Endothelial cell of hepatic sinusoid (primary cell): ENCODE measurements at regions not wholly inside any gene's neighbourhood (a gene's known extent, or its start where the extent isn't known, plus 50 kb on each side); places are given as distances from the start of the nearest gene placed in this dataset.

ENCODE experiments used
- in situ Hi-C: cut with HindIII; loops from 2 replicates; pipeline ENCODE4 v1.10.0; 2017; ENCODE audit warnings: low sequenced_read_pairs

DNA sequence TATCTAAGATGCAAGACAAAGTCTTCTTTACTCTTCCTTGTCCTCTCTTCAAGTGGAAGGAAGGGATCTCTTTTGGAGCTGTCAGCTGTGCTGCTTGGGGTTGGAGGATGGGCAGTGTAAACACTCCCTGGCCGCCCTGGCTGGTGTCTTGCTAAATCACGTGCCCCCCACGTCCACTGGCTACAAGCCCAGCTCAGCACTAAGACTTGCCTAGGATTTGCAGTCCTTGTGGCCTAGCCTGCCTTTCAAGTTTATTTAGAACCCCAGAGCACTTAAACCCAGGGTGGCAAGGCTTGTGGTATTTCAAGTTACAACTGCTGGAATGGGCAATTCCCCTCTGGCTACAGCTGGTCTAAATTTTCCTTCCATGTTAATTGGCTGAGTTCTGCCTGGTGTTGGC lies 272.4 kb upstream of the MYO3A start:
- in situ Hi-C loops: loop anchor here (25.0 kb wide), 1 partner anchor 99 kb away; no protein-coding TSS in a partner anchor

DNA sequence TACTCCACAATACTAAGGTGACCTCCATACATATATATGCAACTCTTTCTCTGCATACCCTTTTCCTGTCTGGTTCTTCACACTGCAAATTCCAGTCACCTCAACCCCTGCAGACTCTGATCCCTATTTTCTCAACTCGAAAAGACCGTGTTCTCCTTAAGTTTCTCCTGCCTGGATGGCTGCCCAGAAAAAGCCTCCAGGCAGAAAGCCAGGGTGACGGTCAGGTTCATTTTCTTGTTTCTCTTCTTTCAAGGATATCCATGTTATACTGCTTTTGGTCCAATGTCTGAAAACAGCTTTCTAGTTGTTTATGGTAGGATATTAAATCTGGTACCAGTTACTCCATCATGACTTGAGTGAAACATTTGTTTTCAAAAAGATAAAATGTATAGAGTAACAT lies 267.8 kb upstream of the MYO3A start:
- in situ Hi-C loops: loop anchor here (25.0 kb wide), 1 partner anchor 104 kb away; no protein-coding TSS in a partner anchor

- in situ Hi-C loops: no loop called here
Measured at GRCh38 chr10:25675204-25675603, 258.8 kb upstream of the MYO3A start.

DNA sequence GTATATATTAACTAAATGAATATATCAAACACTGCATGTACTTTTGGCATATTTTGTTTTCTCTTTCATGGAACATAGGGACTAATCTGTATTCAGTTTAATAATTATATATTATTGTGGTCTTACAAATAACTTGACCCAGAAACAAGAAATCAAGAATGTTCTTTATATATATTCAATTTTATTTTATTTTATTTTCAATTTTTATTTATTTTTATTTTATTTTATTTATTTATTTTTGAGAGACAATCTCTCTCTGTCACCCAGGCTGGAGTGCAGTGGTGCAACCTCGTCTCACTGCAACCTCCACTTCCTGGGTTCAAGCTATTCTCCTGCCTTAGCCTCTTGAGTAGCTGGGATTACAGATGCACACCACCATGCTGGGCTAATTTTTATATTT lies 258.4 kb upstream of the MYO3A start:
- in situ Hi-C loops: no loop called here

DNA sequence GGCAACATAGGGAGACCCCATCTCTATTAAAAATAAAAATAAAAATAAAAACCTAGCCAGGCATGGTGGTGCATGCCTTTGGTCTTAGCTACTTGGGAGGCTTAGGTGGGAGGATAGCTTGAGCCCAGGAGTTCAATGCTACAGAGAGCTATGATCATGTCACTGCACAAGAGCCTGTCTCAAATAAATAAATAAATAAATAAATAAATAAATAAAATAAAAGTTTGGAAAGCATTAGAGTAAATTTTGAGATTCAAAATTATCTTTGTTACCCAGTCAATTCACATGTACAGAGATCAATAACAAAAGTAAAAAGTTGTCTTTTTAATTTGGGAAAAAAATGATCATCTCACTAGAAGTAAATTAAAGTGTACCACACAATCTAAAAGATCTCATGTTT lies 255.8 kb upstream of the MYO3A start:
- in situ Hi-C loops: no loop called here

GRCh38 chr10:25678666-25679065 lies 255.4 kb upstream of the MYO3A start:
- in situ Hi-C loops: no loop called here

- in situ Hi-C loops: no loop called here
Measured at GRCh38 chr10:25682203-25682851, 251.7 kb upstream of the MYO3A start.

- in situ Hi-C loops: no loop called here
Measured at GRCh38 chr10:25683344-25683743, 250.7 kb upstream of the MYO3A start.

- in situ Hi-C loops: no loop called here
Measured at GRCh38 chr10:25687521-25687920, 246.5 kb upstream of the MYO3A start.

DNA sequence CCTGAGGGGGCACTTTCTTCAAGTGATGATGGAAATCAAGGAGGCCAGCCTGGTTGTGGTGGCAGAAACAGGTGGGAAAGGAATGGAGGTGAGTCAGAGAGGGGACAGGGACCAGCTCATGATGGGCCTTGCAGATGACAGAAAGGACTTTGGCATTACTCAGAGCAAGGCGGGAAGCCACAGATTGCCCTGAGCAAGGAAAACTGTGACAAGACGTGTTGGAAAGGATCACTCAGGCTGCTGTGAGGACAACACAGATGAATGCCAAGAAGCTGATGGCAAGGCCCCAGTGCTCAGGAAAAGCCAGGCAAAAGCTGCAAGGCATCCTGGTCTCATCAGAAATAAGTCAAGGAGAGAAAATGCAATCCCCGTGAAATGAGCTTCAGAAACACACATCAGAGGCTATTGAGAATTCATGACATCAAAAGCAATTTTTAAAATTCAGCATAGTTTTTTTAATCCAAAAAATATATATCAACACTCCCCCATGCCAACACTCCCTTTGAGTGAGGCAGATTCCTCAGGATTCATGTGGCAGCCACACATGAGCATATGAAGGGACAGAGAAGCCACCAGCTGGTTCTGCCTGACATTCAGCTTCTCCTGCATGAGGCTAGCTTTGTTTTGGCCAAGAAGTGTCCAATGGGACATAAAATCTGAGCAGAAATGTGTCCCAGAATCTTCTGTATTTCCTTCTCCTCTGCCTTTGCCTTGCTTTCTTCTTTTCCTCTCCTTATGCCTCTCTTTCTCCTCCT lies 244.5 kb upstream of the MYO3A start:
- in situ Hi-C loops: loop anchor here (5.0 kb wide), 1 partner anchor 567 kb away; no protein-coding TSS in a partner anchor

DNA sequence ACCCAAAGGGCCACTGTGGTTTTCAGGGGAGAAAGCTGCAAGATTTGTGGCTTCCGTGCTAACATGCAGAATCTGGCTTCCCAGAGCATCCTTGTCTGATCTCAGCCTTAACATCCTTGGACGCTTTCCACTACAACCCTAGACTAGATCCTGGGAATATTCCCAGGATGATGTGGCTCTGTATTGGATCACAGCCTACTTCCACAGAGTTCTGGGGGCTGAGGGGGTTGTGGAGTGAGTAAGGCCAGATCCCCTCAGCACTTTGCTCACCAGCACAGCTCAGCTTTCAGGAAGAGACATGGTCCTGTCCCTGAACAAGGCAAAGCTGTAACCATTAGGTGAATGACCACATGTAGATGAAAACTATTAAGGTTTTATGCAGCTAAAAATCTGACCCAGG lies 241.3 kb upstream of the MYO3A start:
- in situ Hi-C loops: loop anchor here (5.0 kb wide), 1 partner anchor 570 kb away; no protein-coding TSS in a partner anchor

DNA sequence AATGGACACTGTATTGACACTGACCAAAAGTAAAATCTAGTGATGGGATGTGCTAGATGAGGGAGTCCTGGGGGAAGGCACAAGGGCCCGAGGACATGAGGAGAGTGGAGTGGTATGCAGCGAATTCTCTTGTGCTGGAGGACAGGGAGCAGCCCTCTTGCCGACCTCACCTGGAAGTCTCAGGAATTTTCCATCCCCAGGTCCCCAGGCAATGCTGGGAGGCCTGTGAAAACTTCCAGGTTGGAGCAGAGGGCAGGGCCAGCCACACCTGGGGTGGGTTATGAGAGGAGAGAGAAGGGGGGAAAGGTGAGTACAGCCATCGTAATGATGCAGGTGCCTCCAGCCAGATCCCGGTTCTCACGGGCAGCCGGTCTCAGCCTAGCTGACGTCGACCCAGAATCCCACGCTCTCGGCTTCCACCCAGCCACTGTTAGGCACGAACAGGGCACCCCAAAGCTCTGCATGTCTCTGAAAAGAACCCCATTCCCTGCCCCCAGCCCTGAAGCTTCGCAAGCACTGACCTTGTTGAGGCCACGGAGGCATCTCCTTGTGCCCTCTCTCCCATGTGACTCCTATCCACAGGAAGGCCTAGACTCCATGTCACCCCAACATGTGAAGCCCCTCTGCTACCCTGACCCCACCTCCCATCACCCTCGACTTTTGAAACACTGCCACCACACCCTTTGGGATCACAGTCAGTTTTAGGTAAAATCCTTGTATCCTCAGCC lies 239.7 kb upstream of the MYO3A start:
- in situ Hi-C loops: loop anchor here (5.0 kb wide), 1 partner anchor 572 kb away; no protein-coding TSS in a partner anchor

DNA sequence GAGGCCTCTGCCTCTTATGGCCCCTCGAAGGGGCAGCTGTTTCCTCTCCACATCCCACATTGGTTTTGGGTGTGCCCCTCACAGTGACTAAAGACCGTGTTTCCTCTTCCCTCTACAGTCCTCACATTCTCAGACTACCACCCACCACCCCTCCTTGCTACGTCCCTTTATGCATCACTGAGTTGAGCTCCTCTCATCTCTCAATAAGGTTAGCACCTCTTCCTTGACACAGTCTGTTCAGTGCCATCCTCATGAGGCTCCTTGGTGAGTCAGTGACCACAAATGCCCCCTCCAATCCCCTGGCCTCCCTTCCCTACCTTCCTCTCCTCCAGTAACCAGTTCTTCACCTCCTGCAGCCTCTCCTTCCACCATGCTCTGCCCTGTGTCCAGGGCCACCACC lies 239.1 kb upstream of the MYO3A start:
- in situ Hi-C loops: loop anchor here (5.0 kb wide), 1 partner anchor 573 kb away; no protein-coding TSS in a partner anchor

DNA sequence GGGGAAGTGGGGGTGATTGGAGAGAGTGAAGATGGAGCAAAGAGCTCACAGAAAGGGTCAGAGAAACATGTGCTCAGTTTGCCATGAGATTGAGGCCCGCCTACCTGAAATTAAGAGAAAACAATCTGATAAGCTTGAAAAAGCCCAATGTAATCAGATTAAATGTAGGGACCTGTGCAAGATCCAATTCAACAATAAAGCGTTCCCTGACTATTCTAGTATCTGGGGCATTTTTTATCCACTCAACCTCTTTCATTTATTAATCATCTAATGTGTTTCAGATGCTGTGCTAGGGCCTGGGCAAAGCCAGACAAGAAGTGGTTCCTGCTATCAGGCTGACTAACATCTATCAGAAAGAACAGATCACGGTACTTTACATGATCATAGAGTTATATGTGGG lies 238.4 kb upstream of the MYO3A start:
- in situ Hi-C loops: no loop called here

DNA sequence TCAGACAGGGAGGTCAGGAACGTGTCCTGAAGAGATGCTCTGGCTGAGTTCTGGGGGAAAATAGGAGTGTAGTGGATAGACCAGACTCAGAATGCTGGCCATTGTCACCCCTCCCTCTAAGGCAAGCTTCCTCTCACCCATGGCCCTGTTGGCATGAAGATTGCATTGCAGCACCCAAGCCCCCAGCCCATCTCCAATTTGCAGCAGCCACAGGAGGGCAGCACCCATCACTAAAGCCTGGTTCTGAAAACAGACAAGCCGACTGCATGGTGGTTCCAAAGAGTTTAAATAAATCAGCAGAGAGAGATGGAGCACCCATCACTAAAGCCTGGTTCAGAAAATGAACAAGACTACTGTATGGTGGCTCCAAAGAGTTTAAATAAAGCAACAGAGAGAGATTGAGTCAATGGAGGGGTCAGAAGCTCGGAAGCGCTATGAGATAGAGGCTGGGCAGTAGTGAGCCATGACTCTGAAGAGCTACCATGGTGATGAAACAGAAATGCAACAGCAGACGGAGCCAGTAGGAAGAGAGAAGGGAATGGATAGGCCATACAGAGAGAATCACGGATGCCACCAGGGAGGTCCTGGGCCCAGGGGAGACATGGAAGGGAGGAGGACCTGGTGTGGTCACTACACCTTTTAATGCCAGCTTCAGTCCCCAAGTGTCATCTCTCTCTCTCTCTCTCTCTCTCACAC lies 237.9 kb upstream of the MYO3A start:
- in situ Hi-C loops: no loop called here

GRCh38 chr10:25697412-25697811 lies 236.6 kb upstream of the MYO3A start:
- in situ Hi-C loops: no loop called here

GRCh38 chr10:25698638-25699037 lies 235.4 kb upstream of the MYO3A start:
- in situ Hi-C loops: no loop called here

GRCh38 chr10:25699631-25700030 lies 234.4 kb upstream of the MYO3A start:
- in situ Hi-C loops: no loop called here

- in situ Hi-C loops: no loop called here
Measured at GRCh38 chr10:25701652-25702051, 232.4 kb upstream of the MYO3A start.

DNA sequence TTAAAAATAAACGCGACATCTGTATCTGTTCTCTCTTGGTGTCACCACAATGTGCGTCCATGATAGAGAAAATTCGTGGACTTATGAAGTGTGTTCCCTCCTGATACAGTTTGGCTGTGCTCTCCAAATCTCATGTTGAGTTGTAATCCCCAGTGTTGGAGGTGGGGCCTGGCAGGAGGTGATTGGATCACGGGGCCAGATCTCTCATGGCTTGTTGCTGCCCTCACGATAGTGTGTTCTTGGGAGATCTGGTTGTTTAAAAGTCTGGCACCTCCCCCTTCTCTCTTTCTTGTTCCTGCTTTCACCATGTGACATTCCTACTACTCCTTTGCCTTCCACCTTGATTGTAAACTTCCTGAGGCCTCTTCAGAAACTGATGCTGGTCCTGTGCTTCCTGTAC lies 229.4 kb upstream of the MYO3A start:
- in situ Hi-C loops: no loop called here

- in situ Hi-C loops: no loop called here
Measured at GRCh38 chr10:25707572-25707971, 226.5 kb upstream of the MYO3A start.
